Cerebellar nuclear complex (tissue), 1 donor: ENCODE measurements at regions not wholly inside any gene's neighbourhood (a gene's known extent, or its start where the extent isn't known, plus 50 kb on each side); places are given as distances from the start of the nearest gene placed in this dataset.
"Not testable (repeated sequence)": the region's sequence is repeated elsewhere in the genome, so short reads cannot be mapped to it uniquely, and the experiment has no call there.

Experiments
- DNase-seq, 2 experiments: peaks; one replicate each; lab custom pipeline; 2025; lab: John Stamatoyannopoulos, UW

GRCh38 chr10:119996944-119997343, 104.4 kb downstream of the SEC23IP start:
- no peak for DNase-seq

GRCh38 chr10:119997429-119997828, 104.9 kb downstream of the SEC23IP start:
- DNase-seq, result no peak

- DNase-seq, result no peak
Measured at GRCh38 chr10:120002785-120003184, 110.3 kb downstream of the SEC23IP start.

GRCh38 chr10:120005207-120006201, 113.0 kb downstream of the SEC23IP start:
- DNase-seq, result no peak

GRCh38 chr10:120007261-120007660, 114.7 kb downstream of the SEC23IP start:
- DNase-seq, result no peak

- DNase-seq, result no peak
Measured at GRCh38 chr10:120011359-120012130, 119.0 kb downstream of the SEC23IP start.

GRCh38 chr10:120012131-120012400, 119.5 kb downstream of the SEC23IP start:
- DNase-seq, result peak in 1 of 2 experiments; percentile 57

- no peak for DNase-seq
Measured at GRCh38 chr10:120012566-120012965, 120.0 kb downstream of the SEC23IP start.

GRCh38 chr10:120014031-120014430, 121.5 kb downstream of the SEC23IP start:
- no peak for DNase-seq

GRCh38 chr10:120015064-120015463, 122.5 kb downstream of the SEC23IP start:
- DNase-seq, result no peak

GRCh38 chr10:120016906-120017305, 124.4 kb downstream of the SEC23IP start:
- DNase-seq, result no peak

- no peak for DNase-seq
Measured at GRCh38 chr10:120017733-120018417, 125.3 kb downstream of the SEC23IP start.

GRCh38 chr10:120018695-120019094, 126.2 kb downstream of the SEC23IP start:
- no peak for DNase-seq

- DNase-seq, result no peak
Measured at GRCh38 chr10:120019568-120019967, 127.0 kb downstream of the SEC23IP start.

- DNase-seq, result no peak
Measured at GRCh38 chr10:120022357-120022756, 129.8 kb downstream of the SEC23IP start.

GRCh38 chr10:120034236-120034635, 141.7 kb downstream of the SEC23IP start:
- DNase-seq, result no peak

- DNase-seq, result no peak
Measured at GRCh38 chr10:120039046-120039445, 146.5 kb downstream of the SEC23IP start.

GRCh38 chr10:120039826-120040225, 147.3 kb downstream of the SEC23IP start:
- no peak for DNase-seq

- DNase-seq, result no peak
Measured at GRCh38 chr10:120041807-120042559, 149.5 kb downstream of the SEC23IP start.

GRCh38 chr10:120042705-120043104, 150.2 kb downstream of the SEC23IP start:
- DNase-seq, result no peak

GRCh38 chr10:120047373-120047772, 154.8 kb downstream of the SEC23IP start:
- DNase-seq, result not testable (repeated sequence)

GRCh38 chr10:120047926-120048325, 155.4 kb downstream of the SEC23IP start:
- no peak for DNase-seq
